Loucy (cell line): ENCODE measurements at regions not wholly inside any gene's neighbourhood (a gene's known extent, or its start where the extent isn't known, plus 50 kb on each side); places are given as distances from the start of the nearest gene placed in this dataset.
A peak's percentile ranks its signal among the peaks of the same experiment; 100 is the strongest.

Source experiments
- H2AFZ ChIP-seq: fragments of 200-600 bp; sonication (generic); 2 replicates; pipeline ENCODE4 v1.6.0; 2016; ENCODE audit warnings: antibody characterized with exemption, mild to moderate bottlenecking, low read length, moderate library complexity
- H3F3A ChIP-seq: fragments of 200-600 bp; 2 replicates; pipeline ENCODE4 v1.6.0; 2016; ENCODE audit warnings: antibody characterized with exemption, low read depth, mild to moderate bottlenecking
- H3K27me3 ChIP-seq: fragments of 200-600 bp; sonication (generic); 2 replicates; pipeline ENCODE4 v1.6.1; 2014; ENCODE audit warnings: low read length, mild to moderate bottlenecking; ENCODE audit not compliant: insufficient read depth, poor library complexity, severe bottlenecking
- H3K36me3 ChIP-seq: fragments of 200-600 bp; sonication (generic); 2 replicates; pipeline ENCODE4 v1.6.1; 2016; ENCODE audit warnings: low read length; ENCODE audit not compliant: insufficient read depth
- H3K4me1 ChIP-seq: fragments of 200-600 bp; sonication (generic); 2 replicates; pipeline ENCODE4 v1.5.1; 2014; ENCODE audit warnings: low read length, mild to moderate bottlenecking; ENCODE audit not compliant: insufficient read depth, poor library complexity, severe bottlenecking
- H3K4me2 ChIP-seq: fragments of 200-600 bp; sonication (generic); 2 replicates; pipeline ENCODE4 v1.6.0; 2014; ENCODE audit warnings: antibody characterized with exemption, low read length, low read depth, mild to moderate bottlenecking; ENCODE audit not compliant: poor library complexity, severe bottlenecking
- H3K4me3 ChIP-seq: fragments of 200-600 bp; sonication (generic); 2 replicates; pipeline ENCODE4 v1.5.1; 2014; ENCODE audit warnings: low read length, mild to moderate bottlenecking, mixed read lengths; ENCODE audit not compliant: poor library complexity, severe bottlenecking
- H3K79me2 ChIP-seq: fragments of 200-600 bp; sonication (generic); 2 replicates; pipeline ENCODE4 v1.6.1; 2014; ENCODE audit warnings: low read length; ENCODE audit not compliant: insufficient read depth
- H3K9ac ChIP-seq: fragments of 200-600 bp; sonication (generic); 2 replicates; pipeline ENCODE4 v1.6.0; 2014; ENCODE audit warnings: mild to moderate bottlenecking, low read depth, low read length, moderate library complexity; ENCODE audit not compliant: poor library complexity, severe bottlenecking
- H3K9me2 ChIP-seq: fragments of 200-600 bp; sonication (generic); replicated peaks from 2 replicates; pipeline ENCODE4 v1.6.1; 2016; ENCODE audit warnings: low read depth, low read length, mixed read lengths
- H3K9me3 ChIP-seq: fragments of 200-600 bp; sonication (generic); 2 replicates; pipeline ENCODE4 v1.6.1; 2014; ENCODE audit warnings: mild to moderate bottlenecking, antibody characterized with exemption, low read length, low read depth; ENCODE audit not compliant: insufficient read depth
- H4K20me1 ChIP-seq: fragments of 200-600 bp; sonication (generic); 2 replicates; pipeline ENCODE4 v1.6.0; 2014; ENCODE audit warnings: antibody characterized with exemption, low read length, mild to moderate bottlenecking; ENCODE audit not compliant: insufficient read depth, poor library complexity, severe bottlenecking
- EZH2phosphoT487 ChIP-seq: fragments of 200-600 bp; IDR thresholded peaks from 2 replicates; pipeline ENCODE4 v1.6.1; 2018; ENCODE audit warnings: antibody characterized with exemption, mild to moderate bottlenecking, moderate library complexity, borderline replicate concordance
- TF ChIP-seq, protein P1 (sequence below): fragments of 200-600 bp; sonication (generic); conservative IDR thresholded peaks from 2 replicates; pipeline ENCODE4 v1.5.1; 2014; ENCODE audit warnings: mild to moderate bottlenecking, antibody characterized with exemption, low read length

DNA sequence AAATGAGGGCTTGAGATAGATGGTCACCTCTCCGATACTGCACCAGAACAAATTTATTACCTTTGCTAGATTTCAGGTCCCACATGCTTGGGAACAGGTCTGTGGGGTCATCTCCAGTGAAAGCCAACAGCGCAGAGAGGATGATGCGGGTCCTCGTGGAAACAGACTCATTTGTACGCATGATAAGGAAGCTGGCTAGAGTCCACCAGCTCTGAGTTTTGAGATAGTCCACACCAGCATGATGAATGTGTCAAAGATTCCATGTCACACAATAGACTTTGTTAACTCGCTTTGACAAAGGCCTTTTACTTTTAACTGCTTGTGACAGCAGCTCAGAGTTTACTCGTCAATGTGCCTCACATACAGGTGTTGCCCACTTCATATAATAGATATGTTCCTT is 105.4 kb upstream of the TBCA start:
- Histone ChIP-seq H4K20me1 (no peaks in the 10 kb centered on the region), H3K36me3 (no peaks in the 10 kb centered on the region), H3K4me2 (no peak overlapping the region), H3K4me3 (no peak overlapping the region), H3K9ac (no peak overlapping the region), H3K9me3 (no peaks in the 10 kb centered on the region), H3K27me3 (no peaks in the 10 kb centered on the region), H2AFZ (no peak overlapping the region), H3K9me2 (no peaks in the 10 kb centered on the region), H3F3A (no peaks in the 10 kb centered on the region), H3K4me1 (peaks cover 38% of the 10 kb centered on the region), H3K79me2 (no peaks in the 10 kb centered on the region)
- TF ChIP-seq, protein P1, sequence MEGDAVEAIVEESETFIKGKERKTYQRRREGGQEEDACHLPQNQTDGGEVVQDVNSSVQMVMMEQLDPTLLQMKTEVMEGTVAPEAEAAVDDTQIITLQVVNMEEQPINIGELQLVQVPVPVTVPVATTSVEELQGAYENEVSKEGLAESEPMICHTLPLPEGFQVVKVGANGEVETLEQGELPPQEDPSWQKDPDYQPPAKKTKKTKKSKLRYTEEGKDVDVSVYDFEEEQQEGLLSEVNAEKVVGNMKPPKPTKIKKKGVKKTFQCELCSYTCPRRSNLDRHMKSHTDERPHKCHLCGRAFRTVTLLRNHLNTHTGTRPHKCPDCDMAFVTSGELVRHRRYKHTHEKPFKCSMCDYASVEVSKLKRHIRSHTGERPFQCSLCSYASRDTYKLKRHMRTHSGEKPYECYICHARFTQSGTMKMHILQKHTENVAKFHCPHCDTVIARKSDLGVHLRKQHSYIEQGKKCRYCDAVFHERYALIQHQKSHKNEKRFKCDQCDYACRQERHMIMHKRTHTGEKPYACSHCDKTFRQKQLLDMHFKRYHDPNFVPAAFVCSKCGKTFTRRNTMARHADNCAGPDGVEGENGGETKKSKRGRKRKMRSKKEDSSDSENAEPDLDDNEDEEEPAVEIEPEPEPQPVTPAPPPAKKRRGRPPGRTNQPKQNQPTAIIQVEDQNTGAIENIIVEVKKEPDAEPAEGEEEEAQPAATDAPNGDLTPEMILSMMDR, result no peak
- no peak for TF ChIP-seq EZH2phosphoT487

DNA sequence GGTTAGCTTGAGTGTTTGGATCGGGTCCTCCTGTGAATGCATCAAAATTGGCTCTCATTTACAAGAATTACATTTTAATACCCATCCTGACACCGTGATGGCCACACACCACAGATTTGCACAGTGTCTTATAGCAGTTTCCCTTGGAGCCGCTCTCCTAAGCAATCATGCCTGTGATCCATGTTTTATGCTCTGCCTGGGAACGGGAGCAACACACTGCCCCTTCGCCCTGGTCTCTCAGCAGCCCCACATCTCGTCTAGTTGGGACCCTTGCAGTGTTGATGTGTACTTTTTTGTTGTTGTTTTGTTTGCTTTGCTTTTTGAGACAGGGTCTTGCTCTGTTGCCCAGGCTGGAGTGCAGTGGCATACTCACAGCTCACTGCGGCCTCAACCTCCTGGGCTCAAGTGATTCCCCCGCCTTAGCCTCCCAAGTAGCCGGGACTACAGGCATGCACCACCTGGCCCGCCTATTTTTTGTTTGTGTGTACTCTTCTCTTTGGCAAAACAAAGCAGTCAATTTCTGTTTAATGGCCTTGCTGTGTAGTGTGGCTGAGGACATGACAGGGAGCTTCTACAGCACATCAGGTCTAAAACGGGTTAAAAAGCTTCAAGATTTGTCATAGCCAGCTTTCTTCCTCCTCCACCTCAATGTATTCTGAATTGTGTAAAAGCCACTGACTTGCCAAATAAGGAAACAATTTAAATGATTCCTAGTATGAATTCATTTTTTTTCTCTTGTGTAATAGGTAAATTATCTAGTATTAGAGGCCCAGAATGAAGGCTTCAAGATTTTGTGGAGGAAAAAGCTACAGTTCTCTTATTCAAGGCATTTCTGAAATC is 101.6 kb upstream of the TBCA start:
- H3F3A ChIP-seq, result no peaks in the 10 kb centered on the region
- TF ChIP-seq, protein P1, result no peak
- no peak for TF ChIP-seq EZH2phosphoT487
- H3K4me2 ChIP-seq, result peak overlapping the region; percentile 48
- H2AFZ ChIP-seq, result peak overlapping the region; percentile 63; the same call in 1 of the 2 replicates
- H3K9me2 ChIP-seq, result no peaks in the 10 kb centered on the region
- no peak overlapping the region for H3K4me3 ChIP-seq
- no peaks in the 10 kb centered on the region for H3K79me2 ChIP-seq
- H3K4me1 ChIP-seq, result peaks cover 26% of the 10 kb centered on the region
- no peaks in the 10 kb centered on the region for H3K27me3 ChIP-seq
- H3K9me3 ChIP-seq, result no peaks in the 10 kb centered on the region
- no peaks in the 10 kb centered on the region for H4K20me1 ChIP-seq
- H3K36me3 ChIP-seq, result no peaks in the 10 kb centered on the region
- H3K9ac ChIP-seq, result no peak overlapping the region

DNA sequence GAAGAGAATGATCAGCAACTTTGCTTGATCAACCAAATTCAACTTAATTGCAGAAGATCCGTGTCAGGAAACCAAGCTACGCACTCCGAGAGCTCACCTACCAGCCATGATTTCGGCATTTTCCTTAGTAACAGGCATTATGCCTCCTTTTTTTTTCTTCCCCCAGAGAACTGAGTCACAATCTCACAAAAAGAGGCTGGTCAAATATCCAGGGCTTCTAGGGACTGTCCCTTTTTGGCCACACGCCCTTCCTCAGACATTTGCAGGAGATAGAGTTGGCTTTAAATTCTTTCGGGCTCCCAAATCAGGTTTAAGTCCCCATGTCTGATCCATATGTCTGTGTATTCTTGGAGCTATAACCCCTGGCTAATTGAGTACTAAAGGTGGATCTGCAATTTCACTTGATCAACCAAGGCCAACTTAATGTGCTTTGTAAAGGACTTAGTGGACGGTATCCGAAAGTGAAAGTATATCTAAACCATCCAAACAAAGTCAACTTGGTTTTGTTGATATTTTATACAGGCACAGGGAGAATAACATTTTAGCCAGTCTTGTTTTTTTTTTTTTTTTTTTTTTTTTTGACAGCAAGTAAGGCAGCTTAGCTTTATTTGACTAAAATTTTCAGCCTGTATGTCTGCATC is 100.8 kb upstream of the TBCA start:
- Histone ChIP-seq H3K9me3 (no peaks in the 10 kb centered on the region), H2AFZ (peak overlapping the region; percentile 63), H3K4me1 (peaks cover 20% of the 10 kb centered on the region), H3K9me2 (no peaks in the 10 kb centered on the region), H3K27me3 (no peaks in the 10 kb centered on the region), H3F3A (no peaks in the 10 kb centered on the region), H3K9ac (no peak overlapping the region), H3K36me3 (no peaks in the 10 kb centered on the region), H4K20me1 (no peaks in the 10 kb centered on the region), H3K4me2 (peak overlapping the region; percentile 48), H3K79me2 (no peaks in the 10 kb centered on the region), H3K4me3 (no peak overlapping the region)
- no peak for TF ChIP-seq EZH2phosphoT487
